ENCODE measurements at regions not wholly inside any gene's neighbourhood (a gene's known extent, or its start where the extent isn't known, plus 50 kb on each side); places are given as distances from the start of the nearest gene placed in this dataset.

DNA sequence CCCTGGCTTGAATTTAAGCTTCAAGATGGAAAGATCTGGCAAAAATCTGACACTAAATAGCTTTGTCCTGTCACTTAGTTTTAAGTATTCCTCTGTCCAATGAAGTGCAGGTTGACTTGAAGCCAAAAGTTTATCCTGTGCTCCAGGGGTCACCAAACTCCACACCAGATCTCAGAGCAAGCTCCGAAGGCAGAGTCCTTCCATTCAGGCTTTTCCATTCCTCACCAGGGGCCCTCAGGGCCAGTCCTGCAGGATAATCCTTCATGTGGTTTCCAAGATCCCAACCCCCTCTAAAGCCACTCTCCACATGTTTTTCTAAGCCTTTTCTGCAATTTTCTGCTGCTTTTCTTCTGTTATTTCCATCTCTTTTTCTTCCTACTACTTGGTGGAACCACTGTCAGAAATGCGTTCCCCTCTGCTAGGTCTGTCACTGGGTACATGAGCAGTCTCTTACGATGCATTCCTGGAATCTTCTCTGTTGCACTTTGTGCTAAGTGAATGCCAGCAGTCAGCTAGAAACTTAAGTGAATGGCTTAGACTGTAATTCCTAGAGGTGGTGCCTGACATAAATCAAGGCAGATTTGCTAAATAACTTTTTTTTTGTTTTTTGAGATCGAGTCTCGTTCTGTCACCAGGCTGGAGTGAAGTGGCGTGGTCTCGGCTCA, 251.4 kb downstream of the MSRB3 start:
- Histone ChIP-seq H3K4me3 (replicated peaks; ENCODE audit: insufficient read depth, low read length) (no peak overlapping the region), H3K27ac (replicated peaks) (no peak overlapping the region), H3K27me3 (ENCODE audit: insufficient read depth, poor library complexity, severe bottlenecking) (no peaks in the 10 kb centered on the region)
- DNase-seq (ENCODE audit: low read depth in 1 of 2, low spot score in 1 of 2): no peak
- TF ChIP-seq GABPA (IDR thresholded peaks at IDR 0.05; ENCODE audit: low read depth): no peak
- TF ChIP-seq SPI1 (IDR thresholded peaks at IDR 0.05; ENCODE audit: borderline replicate concordance, low read depth): no peak
- TF ChIP-seq, protein P1, sequence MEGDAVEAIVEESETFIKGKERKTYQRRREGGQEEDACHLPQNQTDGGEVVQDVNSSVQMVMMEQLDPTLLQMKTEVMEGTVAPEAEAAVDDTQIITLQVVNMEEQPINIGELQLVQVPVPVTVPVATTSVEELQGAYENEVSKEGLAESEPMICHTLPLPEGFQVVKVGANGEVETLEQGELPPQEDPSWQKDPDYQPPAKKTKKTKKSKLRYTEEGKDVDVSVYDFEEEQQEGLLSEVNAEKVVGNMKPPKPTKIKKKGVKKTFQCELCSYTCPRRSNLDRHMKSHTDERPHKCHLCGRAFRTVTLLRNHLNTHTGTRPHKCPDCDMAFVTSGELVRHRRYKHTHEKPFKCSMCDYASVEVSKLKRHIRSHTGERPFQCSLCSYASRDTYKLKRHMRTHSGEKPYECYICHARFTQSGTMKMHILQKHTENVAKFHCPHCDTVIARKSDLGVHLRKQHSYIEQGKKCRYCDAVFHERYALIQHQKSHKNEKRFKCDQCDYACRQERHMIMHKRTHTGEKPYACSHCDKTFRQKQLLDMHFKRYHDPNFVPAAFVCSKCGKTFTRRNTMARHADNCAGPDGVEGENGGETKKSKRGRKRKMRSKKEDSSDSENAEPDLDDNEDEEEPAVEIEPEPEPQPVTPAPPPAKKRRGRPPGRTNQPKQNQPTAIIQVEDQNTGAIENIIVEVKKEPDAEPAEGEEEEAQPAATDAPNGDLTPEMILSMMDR (IDR thresholded peaks at IDR 0.05; ENCODE audit: insufficient read depth, low read length): no peak
- no peak for TF ChIP-seq POLR2AphosphoS5 (IDR thresholded peaks at IDR 0.05; ENCODE audit: low read depth)
- no peak for TF ChIP-seq REST (IDR thresholded peaks at IDR 0.05; ENCODE audit: insufficient replicate concordance, low read depth)

DNA sequence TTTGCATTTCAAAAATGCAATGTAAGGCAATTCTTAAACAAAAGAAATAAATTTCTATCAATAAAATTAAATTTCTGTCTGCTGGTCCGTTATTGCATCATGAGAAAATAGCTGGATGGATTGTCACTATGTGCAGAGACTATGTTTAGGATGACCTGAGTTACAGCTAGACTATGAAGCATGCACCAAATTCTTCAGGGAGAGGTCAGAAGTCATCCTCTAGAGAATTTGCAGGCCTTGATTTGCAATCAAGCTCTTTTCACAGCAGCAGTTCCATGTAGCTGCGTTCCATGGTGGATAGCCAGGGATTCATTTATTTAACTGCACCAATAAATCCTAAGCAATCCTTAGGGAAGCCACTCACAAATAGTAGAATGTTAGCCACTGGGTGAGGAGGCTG, 253.7 kb downstream of the MSRB3 start:
- Histone ChIP-seq H3K27ac (replicated peaks) (no peak overlapping the region), H3K27me3 (ENCODE audit: insufficient read depth, poor library complexity, severe bottlenecking) (no peaks in the 10 kb centered on the region), H3K4me3 (replicated peaks; ENCODE audit: insufficient read depth, low read length) (no peak overlapping the region)
- TF ChIP-seq GABPA (IDR thresholded peaks at IDR 0.05; ENCODE audit: low read depth): no peak
- TF ChIP-seq REST (IDR thresholded peaks at IDR 0.05; ENCODE audit: insufficient replicate concordance, low read depth): no peak
- no peak for DNase-seq (ENCODE audit: low read depth in 1 of 2, low spot score in 1 of 2)

DNA sequence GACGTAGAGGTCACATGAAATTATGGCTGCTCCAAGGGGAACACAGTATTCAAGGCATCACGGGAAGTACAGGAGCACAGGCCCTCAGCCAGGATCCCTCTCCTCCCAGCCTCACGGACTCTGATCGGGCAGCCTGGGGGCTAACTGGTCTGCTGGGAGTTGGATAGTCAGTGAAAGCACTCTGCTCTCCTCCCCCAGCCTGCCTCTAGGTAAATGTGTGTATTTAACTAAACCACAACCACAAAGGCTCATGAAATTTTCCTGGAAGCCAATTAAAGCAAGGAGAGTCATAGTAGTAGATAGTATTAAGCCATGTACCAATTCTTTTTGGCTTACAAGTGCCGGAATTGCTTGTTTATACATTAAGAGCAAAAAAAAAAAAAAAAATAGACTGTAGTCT, 254.3 kb downstream of the MSRB3 start:
- H3K27ac ChIP-seq (replicated peaks): no peak overlapping the region
- TF ChIP-seq SPI1 (IDR thresholded peaks at IDR 0.05; ENCODE audit: borderline replicate concordance, low read depth) (no peak), GABPA (IDR thresholded peaks at IDR 0.05; ENCODE audit: low read depth) (no peak), REST (IDR thresholded peaks at IDR 0.05; ENCODE audit: insufficient replicate concordance, low read depth) (no peak), POLR2AphosphoS5 (IDR thresholded peaks at IDR 0.05; ENCODE audit: low read depth) (no peak)
- TF ChIP-seq, protein P1 (IDR thresholded peaks at IDR 0.05; ENCODE audit: insufficient read depth, low read length): no peak
- no peak overlapping the region for H3K4me3 ChIP-seq (replicated peaks; ENCODE audit: insufficient read depth, low read length)
- H3K27me3 ChIP-seq (ENCODE audit: insufficient read depth, poor library complexity, severe bottlenecking): no peaks in the 10 kb centered on the region
- no peak for DNase-seq (ENCODE audit: low read depth in 1 of 2, low spot score in 1 of 2)

Measured in HL-60 (cell line).